ENCODE measurements at regions not wholly inside any gene's neighbourhood (a gene's known extent, or its start where the extent isn't known, plus 50 kb on each side); places are given as distances from the start of the nearest gene placed in this dataset.

GRCh38 chr10:118840776-118841468, 86.2 kb upstream of the CACUL1 start:
- H3K27ac ChIP-seq (ENCODE audit: low read depth, low read length), result no peak overlapping the region
- H3K27me3 ChIP-seq (ENCODE audit: control insufficient read depth, insufficient read depth, low read length), result no peaks in the 10 kb centered on the region
- H3K4me1 ChIP-seq (ENCODE audit: control insufficient read depth, insufficient read depth, low read length), result no peaks in the 10 kb centered on the region
- no peak overlapping the region for H3K9ac ChIP-seq (ENCODE audit: low read length)
- no peaks in the 10 kb centered on the region for H3K36me3 ChIP-seq (ENCODE audit: control insufficient read depth, insufficient read depth, low read length)
- no peak overlapping the region for H3K4me3 ChIP-seq (ENCODE audit: low read length)

DNA sequence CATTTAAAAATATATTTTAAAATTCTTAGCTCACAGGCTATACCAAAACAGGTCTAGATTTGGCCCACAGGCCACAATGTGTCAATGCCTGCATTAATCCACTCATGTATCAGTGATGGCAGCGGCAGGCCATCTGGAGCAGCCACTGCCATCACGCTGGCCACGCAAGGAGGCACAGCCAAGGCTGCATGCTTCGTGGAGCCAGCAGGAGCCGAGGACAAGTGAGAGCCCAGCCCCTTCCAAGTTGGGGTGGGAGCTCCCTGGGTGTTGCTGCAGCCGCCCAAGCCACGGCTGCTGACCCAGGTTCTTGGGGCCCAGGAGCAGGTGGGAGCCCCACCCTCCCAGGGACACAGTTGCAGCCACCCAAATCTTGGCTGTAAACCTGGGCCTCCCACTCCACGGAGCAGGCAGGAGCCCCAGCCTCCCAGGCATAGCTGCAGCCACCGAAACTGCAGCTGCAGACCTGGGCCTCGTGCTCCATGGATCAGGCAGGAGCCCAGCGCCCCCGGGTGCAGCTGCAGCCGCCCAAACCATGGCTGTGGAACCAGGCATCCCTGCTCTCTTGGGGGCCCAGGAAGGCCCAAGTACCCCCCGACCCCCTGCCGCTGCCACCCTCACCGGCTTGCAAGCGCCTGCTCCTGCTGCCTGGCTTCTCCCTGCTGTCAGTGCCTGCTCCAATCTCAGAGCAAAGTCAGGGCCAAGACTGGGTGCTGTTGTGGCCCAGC, 87.3 kb upstream of the CACUL1 start:
- Histone ChIP-seq H3K36me3 (ENCODE audit: control insufficient read depth, insufficient read depth, low read length) (no peaks in the 10 kb centered on the region), H3K27ac (ENCODE audit: low read depth, low read length) (no peak overlapping the region), H3K27me3 (ENCODE audit: control insufficient read depth, insufficient read depth, low read length) (no peaks in the 10 kb centered on the region), H3K4me3 (ENCODE audit: low read length) (no peak overlapping the region), H3K9ac (ENCODE audit: low read length) (no peak overlapping the region), H3K4me1 (ENCODE audit: control insufficient read depth, insufficient read depth, low read length) (no peaks in the 10 kb centered on the region)

DNA sequence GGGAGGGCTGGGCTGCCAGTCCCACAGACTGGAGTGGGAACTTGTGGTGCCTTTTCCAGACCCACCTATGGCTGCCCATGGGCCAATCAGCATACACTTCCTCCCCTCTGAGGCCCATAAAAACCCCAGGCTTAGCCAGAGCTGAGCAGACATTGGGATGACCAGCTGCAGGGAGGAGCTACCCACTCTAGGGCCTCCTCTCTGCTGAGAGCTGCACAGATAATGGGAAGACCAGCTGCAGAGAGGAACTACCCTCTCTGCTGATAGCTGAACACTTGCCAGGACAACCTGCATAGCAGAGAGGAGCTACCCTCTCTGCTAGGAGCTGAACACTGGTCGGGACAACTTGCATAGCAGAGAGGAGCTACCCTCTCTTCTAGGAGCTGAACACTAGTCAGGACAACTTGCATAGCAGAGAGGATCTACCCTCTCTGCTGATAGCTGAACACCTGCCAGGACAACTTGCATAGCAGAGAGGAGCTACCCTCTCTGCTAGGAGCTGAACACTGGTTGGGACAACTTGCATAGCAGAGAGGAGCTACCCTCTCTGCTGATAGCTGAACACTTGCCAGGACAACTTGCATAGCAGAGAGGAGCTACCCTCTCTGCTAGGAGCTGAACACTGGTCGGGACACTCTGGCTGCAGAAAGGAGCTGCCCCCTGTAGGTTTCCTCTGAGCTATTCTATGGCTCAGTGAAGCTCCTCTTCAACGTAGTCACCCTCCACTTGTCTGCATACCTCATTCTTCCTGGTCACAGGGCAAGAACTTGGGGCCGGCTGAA, 88.3 kb upstream of the CACUL1 start:
- Histone ChIP-seq H3K27ac (ENCODE audit: low read depth, low read length) (no peak overlapping the region), H3K36me3 (ENCODE audit: control insufficient read depth, insufficient read depth, low read length) (no peaks in the 10 kb centered on the region)

DNA sequence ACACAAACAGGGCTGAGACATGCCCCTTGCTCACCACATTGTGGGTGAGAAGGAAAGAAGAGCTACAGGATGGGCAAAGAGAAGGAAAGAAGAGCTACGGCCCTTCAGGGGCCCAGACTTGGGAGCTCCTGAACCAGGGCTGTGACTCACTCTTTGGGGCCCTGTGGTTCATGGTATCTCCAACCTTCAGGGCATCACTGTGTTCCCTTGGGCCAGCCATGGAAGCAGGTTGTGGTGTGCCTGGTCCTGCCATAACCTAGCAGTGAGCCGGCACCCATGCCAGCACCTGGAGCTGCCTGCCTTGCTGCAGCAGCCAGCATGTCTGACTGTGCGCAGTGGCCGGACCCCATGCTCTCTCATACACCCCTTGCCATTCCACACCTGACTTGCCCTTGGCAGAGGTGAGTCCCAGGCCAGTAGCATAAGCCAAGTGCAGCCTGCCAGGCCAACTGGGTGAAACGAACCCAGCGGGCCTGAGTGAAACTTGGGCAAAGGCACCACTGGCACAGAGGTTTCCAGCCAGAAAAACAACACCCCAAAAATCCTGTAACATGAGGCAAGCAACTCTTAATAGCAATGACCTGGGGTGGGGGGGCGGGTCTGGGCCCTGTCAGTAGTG, 89.0 kb upstream of the CACUL1 start:
- no peaks in the 10 kb centered on the region for H3K27me3 ChIP-seq (ENCODE audit: control insufficient read depth, insufficient read depth, low read length)
- no peak overlapping the region for H3K27ac ChIP-seq (ENCODE audit: low read depth, low read length)
- no peak overlapping the region for H3K9ac ChIP-seq (ENCODE audit: low read length)
- no peak overlapping the region for H3K4me3 ChIP-seq (ENCODE audit: low read length)
- no peaks in the 10 kb centered on the region for H3K4me1 ChIP-seq (ENCODE audit: control insufficient read depth, insufficient read depth, low read length)
- no peaks in the 10 kb centered on the region for H3K36me3 ChIP-seq (ENCODE audit: control insufficient read depth, insufficient read depth, low read length)

More for the DNA sequence above, 88.3 kb upstream of the CACUL1 start:
- Histone ChIP-seq H3K9ac (ENCODE audit: low read length) (no peak overlapping the region), H3K4me1 (ENCODE audit: control insufficient read depth, insufficient read depth, low read length) (no peaks in the 10 kb centered on the region), H3K4me3 (ENCODE audit: low read length) (no peak overlapping the region), H3K27me3 (ENCODE audit: control insufficient read depth, insufficient read depth, low read length) (no peaks in the 10 kb centered on the region)

GRCh38 chr10:118844731-118845521, 90.2 kb upstream of the CACUL1 start:
- H3K9ac ChIP-seq (ENCODE audit: low read length), result no peak overlapping the region
- H3K36me3 ChIP-seq (ENCODE audit: control insufficient read depth, insufficient read depth, low read length), result no peaks in the 10 kb centered on the region
- H3K27me3 ChIP-seq (ENCODE audit: control insufficient read depth, insufficient read depth, low read length), result no peaks in the 10 kb centered on the region
- no peaks in the 10 kb centered on the region for H3K4me1 ChIP-seq (ENCODE audit: control insufficient read depth, insufficient read depth, low read length)
- H3K27ac ChIP-seq (ENCODE audit: low read depth, low read length), result no peak overlapping the region
- no peak overlapping the region for H3K4me3 ChIP-seq (ENCODE audit: low read length)

DNA sequence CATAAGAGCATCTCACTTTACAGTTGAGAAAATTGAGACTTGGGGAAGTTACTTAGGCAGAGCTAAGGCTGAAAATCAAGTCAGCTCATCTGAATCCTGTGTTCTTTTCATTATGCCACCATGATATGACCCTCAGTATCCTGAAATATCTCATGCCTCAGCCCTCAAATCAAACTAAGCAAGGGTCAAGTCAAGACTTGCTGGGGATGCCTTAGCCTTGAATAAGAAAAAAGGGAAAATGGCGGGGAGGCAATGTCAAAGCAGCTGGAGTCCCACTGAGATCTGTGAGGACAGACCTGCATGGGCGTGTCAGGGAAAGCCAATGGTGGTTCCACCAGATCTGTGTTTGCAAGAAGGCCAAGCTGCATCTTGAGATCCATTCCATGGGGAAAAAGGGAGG, 91.0 kb upstream of the CACUL1 start:
- no peak overlapping the region for H3K4me3 ChIP-seq (ENCODE audit: low read length)
- no peak overlapping the region for H3K9ac ChIP-seq (ENCODE audit: low read length)
- no peak overlapping the region for H3K27ac ChIP-seq (ENCODE audit: low read depth, low read length)

DNA sequence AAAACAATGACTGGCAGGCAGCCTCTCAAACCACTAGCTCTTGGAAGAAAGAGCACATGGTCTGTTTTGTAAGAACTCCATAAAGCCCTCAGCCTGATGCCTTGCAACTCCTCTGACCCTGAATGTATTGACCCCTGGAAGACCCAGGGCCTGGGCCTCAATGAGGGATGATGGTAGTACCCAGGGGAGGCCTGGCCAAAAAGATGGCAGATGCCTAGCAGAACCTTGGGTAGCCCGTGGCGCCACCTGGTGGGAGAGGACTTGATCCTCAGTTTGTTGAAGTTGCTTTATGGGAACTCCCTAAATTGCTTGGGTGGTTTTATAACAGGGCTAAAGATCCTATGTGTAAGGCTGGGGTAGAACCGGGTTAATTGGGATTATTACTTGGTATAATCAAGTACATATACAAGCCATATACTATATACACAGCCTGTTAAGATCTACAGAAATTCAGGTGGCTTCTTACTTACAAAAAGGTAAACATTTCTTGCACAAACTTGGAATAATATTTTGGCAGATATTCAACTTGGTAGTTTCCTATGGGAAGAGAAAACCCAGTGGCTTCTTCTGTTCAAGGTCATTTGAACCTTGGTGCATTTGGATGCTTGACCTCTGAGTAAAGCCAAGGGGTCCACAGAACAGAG, 95.8 kb upstream of the CACUL1 start:
- H3K9ac ChIP-seq (ENCODE audit: low read length), result no peak overlapping the region
- no peak overlapping the region for H3K4me3 ChIP-seq (ENCODE audit: low read length)
- no peak overlapping the region for H3K27ac ChIP-seq (ENCODE audit: low read depth, low read length)
- no peaks in the 10 kb centered on the region for H3K27me3 ChIP-seq (ENCODE audit: control insufficient read depth, insufficient read depth, low read length)
- H3K4me1 ChIP-seq (ENCODE audit: control insufficient read depth, insufficient read depth, low read length), result no peaks in the 10 kb centered on the region
- H3K36me3 ChIP-seq (ENCODE audit: control insufficient read depth, insufficient read depth, low read length), result no peaks in the 10 kb centered on the region

More for the DNA sequence above, 91.0 kb upstream of the CACUL1 start:
- Histone ChIP-seq H3K36me3 (ENCODE audit: control insufficient read depth, insufficient read depth, low read length) (no peaks in the 10 kb centered on the region), H3K27me3 (ENCODE audit: control insufficient read depth, insufficient read depth, low read length) (no peaks in the 10 kb centered on the region), H3K4me1 (ENCODE audit: control insufficient read depth, insufficient read depth, low read length) (no peaks in the 10 kb centered on the region)

DNA sequence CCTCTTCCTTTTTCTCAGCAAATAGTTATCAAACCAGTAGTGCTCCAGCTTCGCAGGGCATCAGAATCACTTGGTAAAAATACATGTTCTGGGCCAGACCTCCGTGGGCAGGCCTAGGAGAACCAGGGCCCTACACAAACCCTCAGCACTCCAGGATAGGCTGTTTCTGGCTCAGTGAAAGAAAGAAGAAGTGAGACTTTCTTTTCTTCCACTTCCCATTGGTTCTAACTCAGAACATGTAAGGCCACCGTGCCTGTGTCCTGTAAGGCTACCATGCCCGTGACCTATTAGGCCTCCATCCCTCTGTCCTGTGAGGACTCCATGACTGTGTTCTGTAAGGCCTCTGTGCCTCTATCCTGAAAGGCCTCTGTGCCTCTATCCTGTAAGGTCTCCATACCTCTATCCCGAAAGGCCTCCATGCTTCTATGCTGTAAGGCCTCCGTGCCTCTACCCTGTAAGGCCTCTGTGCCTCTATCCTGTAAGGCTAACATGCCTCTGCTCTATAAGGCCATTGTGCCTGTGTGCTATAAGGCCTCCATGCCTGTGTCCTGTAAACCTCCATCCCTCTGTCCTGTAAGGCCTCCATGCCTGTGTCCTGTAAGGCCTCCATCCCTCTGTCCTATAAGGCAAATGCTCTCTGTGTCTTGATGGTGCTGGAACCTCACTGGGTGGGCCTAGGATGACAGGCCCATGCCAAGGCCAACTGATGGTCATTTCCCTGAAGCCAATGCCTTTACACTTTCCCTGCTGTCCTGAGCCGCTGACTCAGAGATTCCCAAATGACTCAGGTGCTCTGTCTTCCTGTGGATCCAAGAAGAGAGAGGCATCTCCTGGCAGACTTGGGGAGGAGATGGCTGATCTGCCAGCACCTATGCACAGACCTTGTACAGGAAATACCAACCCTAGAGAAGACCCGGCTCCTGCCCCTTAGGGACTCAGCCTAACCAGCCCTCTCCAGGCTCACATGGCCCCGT, 96.6 kb upstream of the CACUL1 start:
- no peak overlapping the region for H3K27ac ChIP-seq (ENCODE audit: low read depth, low read length)
- H3K36me3 ChIP-seq (ENCODE audit: control insufficient read depth, insufficient read depth, low read length), result no peaks in the 10 kb centered on the region
- no peaks in the 10 kb centered on the region for H3K4me1 ChIP-seq (ENCODE audit: control insufficient read depth, insufficient read depth, low read length)
- no peak overlapping the region for H3K9ac ChIP-seq (ENCODE audit: low read length)
- no peaks in the 10 kb centered on the region for H3K27me3 ChIP-seq (ENCODE audit: control insufficient read depth, insufficient read depth, low read length)
- no peak overlapping the region for H3K4me3 ChIP-seq (ENCODE audit: low read length)

DNA sequence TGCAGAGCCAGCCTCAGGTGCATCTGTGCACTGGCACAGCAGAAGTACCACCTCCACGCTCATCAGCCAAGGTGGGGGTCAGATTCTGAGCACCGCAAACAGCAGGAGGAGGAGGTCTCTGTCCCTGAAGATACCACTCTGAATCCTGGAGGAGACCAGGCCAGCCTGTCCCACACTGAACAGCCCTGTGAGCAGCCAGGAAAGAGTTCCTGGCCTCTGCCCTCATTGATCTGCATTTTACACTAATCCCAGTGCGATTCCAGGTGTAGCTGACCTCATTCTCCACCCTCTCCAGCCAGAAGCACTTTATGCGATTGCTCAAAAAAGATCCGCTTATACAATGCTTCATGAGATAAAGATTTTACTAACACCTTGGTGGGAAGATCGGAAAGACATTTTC, 99.1 kb upstream of the CACUL1 start:
- Histone ChIP-seq H3K4me3 (ENCODE audit: low read length) (no peak overlapping the region), H3K9ac (ENCODE audit: low read length) (no peak overlapping the region), H3K27ac (ENCODE audit: low read depth, low read length) (no peak overlapping the region), H3K36me3 (ENCODE audit: control insufficient read depth, insufficient read depth, low read length) (no peaks in the 10 kb centered on the region), H3K27me3 (ENCODE audit: control insufficient read depth, insufficient read depth, low read length) (no peaks in the 10 kb centered on the region), H3K4me1 (ENCODE audit: control insufficient read depth, insufficient read depth, low read length) (no peaks in the 10 kb centered on the region)

DNA sequence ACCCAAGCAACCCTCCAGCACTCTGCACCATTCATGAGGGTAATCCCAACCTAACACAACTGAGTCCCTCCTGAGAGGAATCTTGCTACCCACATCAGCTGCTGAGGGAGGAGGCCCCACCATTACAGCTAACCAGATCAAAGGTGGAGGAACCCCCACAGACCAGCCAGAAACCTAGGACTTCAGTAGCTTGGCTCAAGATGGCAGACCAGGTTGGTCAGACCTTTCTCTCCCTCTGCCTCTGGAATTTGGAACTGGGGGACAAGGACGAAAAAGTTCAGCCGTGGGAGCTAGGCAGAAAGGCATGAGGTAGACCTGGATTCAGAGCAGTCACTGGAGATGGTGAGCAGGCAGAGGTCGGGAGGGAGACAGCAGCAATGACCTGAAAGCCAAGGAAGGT, 101.3 kb upstream of the CACUL1 start:
- H3K36me3 ChIP-seq (ENCODE audit: control insufficient read depth, insufficient read depth, low read length), result no peaks in the 10 kb centered on the region
- no peak overlapping the region for H3K4me3 ChIP-seq (ENCODE audit: low read length)
- H3K9ac ChIP-seq (ENCODE audit: low read length), result no peak overlapping the region
- H3K27me3 ChIP-seq (ENCODE audit: control insufficient read depth, insufficient read depth, low read length), result no peaks in the 10 kb centered on the region
- no peaks in the 10 kb centered on the region for H3K4me1 ChIP-seq (ENCODE audit: control insufficient read depth, insufficient read depth, low read length)
- H3K27ac ChIP-seq (ENCODE audit: low read depth, low read length), result no peak overlapping the region

Data from rectal smooth muscle tissue (tissue), 1 donor.